Upper lobe of left lung (tissue), 6 donors: ENCODE measurements at regions not wholly inside any gene's neighbourhood (a gene's known extent, or its start where the extent isn't known, plus 50 kb on each side); places are given as distances from the start of the nearest gene placed in this dataset.
A peak's percentile ranks its signal among the peaks of the same experiment; 100 is the strongest.

Source experiments
- ATAC-seq, 2 donors: fragments of 200-7000 bp; cut with Tn5 transposase; one replicate each; pipeline ENCODE4 v1.9.1; 2022; ENCODE audit warnings: mild to moderate bottlenecking in 2 of 2, moderate library complexity in 2 of 2; ENCODE audit not compliant: low FRiP score in 2 of 2
- DNase-seq, 2 donors: peaks; one replicate each; pipeline ENCODE4 v3.0.0-alpha.2; 2019 to 2020
- H3K27ac ChIP-seq, 4 donors: fragments of 200-600 bp; sonication (generic); one replicate each; pipeline ENCODE4 v1.5.1; 2016 to 2019
- H3K27me3 ChIP-seq, 4 donors: fragments of 200-600 bp; sonication (generic); one replicate each; pipeline ENCODE4 v1.5.1; 2017 to 2019
- H3K36me3 ChIP-seq, 4 donors: fragments of 200-600 bp; sonication (generic); one replicate each; pipeline ENCODE4 v1.5.1; 2016 to 2019
- H3K4me1 ChIP-seq, 4 donors: fragments of 200-600 bp; sonication (generic); one replicate each; pipeline ENCODE4 v1.5.1; 2018 to 2019
- H3K4me3 ChIP-seq, 4 donors: fragments of 200-600 bp; sonication (generic); one replicate each; pipeline ENCODE4 v1.5.1; 2017 to 2019; ENCODE audit warnings: mild to moderate bottlenecking in 2 of 4, moderate library complexity in 1 of 4
- H3K9me3 ChIP-seq, 4 donors: fragments of 200-600 bp; sonication (generic); one replicate each; pipeline ENCODE4 v1.5.1; 2018 to 2019
- EP300 ChIP-seq, 4 donors: sonication (generic); formaldehyde crosslinking; IDR thresholded peaks; one replicate each; pipeline ENCODE4 v1.5.1; 2017; ENCODE audit warnings: antibody characterized with exemption in 4 of 4, control low read depth in 2 of 4
- POLR2A ChIP-seq, 4 donors: fragments of 450-650 bp; IDR thresholded peaks; one replicate each; pipeline ENCODE4 v1.5.1; 2016 to 2017; ENCODE audit warnings: antibody characterized with exemption in 4 of 4, mild to moderate bottlenecking in 2 of 4
- POLR2AphosphoS5 ChIP-seq, 2 donors: sonication (generic); formaldehyde crosslinking; IDR thresholded peaks; one replicate each; pipeline ENCODE4 v1.5.1; 2017; ENCODE audit warnings: antibody characterized with exemption in 2 of 2
- WGBS, 2 donors: methylation state at CpG; one replicate each; pipeline ENCODE4 v1.1.5; 2017 to 2018; 5-methylcytosine and 5-hydroxymethylcytosine counted together
- TF ChIP-seq, protein P1 (sequence below), 6 experiments: fragments of 450-650 bp in 4 of 6; fragments of 200-600 bp in 2 of 6; sonication (generic) in 2 of 6; IDR thresholded peaks; one replicate each; pipeline ENCODE4 v1.5.1; 2016 to 2019; ENCODE audit warnings: antibody characterized with exemption in 6 of 6
- donor health status: DM: no; HTN: no; CAD: no; lungs with moderate emphysema.
- donor health status: DM: no; HTN: yes; CAD: no; lungs with severe emphysema.

DNA sequence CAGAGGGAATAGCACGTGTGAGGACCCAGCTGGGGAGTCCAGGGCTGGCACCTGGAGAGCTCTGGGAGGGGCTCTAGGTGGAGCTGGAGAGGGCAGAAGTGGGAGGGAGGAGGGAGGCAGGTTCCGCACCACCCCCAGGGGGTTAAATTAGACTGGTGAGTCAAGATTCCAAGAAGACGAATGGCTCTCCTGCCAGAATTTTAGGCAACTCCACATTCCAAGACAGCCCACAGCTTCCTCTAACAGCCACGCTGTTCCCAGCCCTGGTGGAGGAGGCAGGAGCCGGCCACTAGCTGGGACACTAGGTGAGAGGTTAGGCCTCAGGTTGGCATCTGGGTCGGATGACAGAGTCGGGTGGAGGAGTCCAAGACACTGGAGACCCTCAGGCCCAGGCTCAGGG, 60.2 kb downstream of the TFAP2C start:
- ATAC-seq (peak; percentile 47 to 50), DNase-seq (no peak)

DNA sequence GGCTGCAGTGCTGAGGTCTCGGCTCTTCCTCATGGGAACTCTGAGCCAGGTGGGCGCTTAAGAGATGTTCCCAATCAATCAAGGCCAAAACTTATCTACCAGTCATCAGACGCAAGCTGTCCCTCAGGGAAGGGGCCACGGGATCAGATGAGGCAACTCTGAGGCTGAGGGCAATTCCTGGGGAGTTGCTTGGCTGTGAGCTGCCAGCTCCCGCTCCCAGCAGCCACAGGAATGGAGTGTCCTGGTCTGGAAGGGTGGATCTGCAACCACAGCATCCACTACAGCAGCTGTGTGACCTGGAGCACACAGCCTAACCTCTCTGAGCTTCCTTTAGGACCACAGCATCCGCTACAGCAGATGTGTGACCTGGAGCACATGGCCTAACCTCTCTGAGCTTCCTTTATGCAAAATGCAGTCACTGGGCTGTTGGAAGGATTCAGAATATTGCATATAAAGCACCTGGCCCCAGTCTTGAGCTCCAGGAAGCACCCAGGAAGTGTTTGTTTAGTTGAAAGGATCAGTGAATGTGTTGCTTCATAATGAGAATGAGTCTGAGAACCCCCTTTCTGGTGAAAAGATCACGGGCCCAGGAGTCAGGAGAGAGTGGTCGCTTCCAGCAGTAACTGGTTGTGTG, 60.9 kb downstream of the TFAP2C start:
- Histone ChIP-seq H3K27me3 (no peaks in the 10 kb centered on the region), H3K27ac (no peak overlapping the region), H3K36me3 (no peaks in the 10 kb centered on the region), H3K4me3 (no peak overlapping the region), H3K9me3 (no peaks in the 10 kb centered on the region), H3K4me1 (no peaks in the 10 kb centered on the region)
- 48 to 72% methylated on average over 5 to 6 of the region's 8 CpGs for WGBS, 2 donors
- peak in 1 of 2 donors; percentile 9 for ATAC-seq
- no peak for DNase-seq
- TF ChIP-seq POLR2A (IDR thresholded peaks at IDR 0.05) = no peak
- TF ChIP-seq, protein P1, sequence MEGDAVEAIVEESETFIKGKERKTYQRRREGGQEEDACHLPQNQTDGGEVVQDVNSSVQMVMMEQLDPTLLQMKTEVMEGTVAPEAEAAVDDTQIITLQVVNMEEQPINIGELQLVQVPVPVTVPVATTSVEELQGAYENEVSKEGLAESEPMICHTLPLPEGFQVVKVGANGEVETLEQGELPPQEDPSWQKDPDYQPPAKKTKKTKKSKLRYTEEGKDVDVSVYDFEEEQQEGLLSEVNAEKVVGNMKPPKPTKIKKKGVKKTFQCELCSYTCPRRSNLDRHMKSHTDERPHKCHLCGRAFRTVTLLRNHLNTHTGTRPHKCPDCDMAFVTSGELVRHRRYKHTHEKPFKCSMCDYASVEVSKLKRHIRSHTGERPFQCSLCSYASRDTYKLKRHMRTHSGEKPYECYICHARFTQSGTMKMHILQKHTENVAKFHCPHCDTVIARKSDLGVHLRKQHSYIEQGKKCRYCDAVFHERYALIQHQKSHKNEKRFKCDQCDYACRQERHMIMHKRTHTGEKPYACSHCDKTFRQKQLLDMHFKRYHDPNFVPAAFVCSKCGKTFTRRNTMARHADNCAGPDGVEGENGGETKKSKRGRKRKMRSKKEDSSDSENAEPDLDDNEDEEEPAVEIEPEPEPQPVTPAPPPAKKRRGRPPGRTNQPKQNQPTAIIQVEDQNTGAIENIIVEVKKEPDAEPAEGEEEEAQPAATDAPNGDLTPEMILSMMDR (IDR thresholded peaks at IDR 0.05) = no peak

More for the DNA sequence above, 60.2 kb downstream of the TFAP2C start:
- Histone ChIP-seq H3K9me3 (no peaks in the 10 kb centered on the region), H3K36me3 (no peaks in the 10 kb centered on the region), H3K4me3 (no peak overlapping the region), H3K27me3 (no peaks in the 10 kb centered on the region), H3K4me1 (no peaks in the 10 kb centered on the region), H3K27ac (no peak overlapping the region)
- TF ChIP-seq POLR2A (IDR thresholded peaks at IDR 0.05) = no peak
- TF ChIP-seq, protein P1 (IDR thresholded peaks at IDR 0.05) = no peak
- no peak for TF ChIP-seq POLR2AphosphoS5 (IDR thresholded peaks at IDR 0.05)
- no peak for TF ChIP-seq EP300 (IDR thresholded peaks at IDR 0.05)
- WGBS, 2 donors = 35 to 45% methylated on average over 6 to 7 of the region's 7 CpGs

DNA sequence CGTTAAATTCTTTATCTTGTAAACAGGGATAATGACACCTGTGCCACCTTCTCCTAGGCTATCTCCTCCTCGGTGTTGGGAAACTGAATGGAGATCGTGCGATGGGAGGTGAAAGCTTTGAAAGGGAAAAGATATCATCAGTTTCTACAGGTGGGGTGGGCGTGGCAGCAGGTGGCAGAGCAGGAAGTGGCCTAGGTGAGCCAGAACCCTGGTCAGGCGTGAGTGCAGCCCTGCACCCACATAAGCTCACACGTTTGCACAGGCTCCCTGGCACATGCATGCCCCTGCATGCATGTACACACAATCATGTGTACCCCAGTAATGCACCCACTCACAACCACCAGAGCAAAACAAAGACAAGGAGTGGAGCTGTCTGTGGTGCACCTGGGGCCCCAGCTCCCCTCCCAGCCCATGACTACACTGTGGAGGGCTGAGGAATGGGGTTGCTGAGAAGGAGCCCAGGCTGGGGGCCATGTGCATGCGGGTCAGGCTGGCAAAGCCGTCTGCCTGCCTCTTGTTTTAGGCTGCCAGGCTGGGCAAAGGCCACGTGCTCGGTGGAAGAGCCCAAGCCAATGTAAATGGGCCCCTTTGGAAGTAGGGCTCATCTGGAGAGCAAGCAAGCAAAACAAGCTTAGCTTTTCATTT, 61.5 kb downstream of the TFAP2C start:
- no peak overlapping the region for H3K27ac ChIP-seq
- no peak for ATAC-seq
- H3K4me3 ChIP-seq = no peak overlapping the region
- no peaks in the 10 kb centered on the region for H3K4me1 ChIP-seq
- 46 to 50% methylated on average over 7 to 11 of the region's 11 CpGs for WGBS, 2 donors
- no peaks in the 10 kb centered on the region for H3K27me3 ChIP-seq
- no peaks in the 10 kb centered on the region for H3K36me3 ChIP-seq
- no peaks in the 10 kb centered on the region for H3K9me3 ChIP-seq
- DNase-seq = no peak
- TF ChIP-seq, protein P1 (IDR thresholded peaks at IDR 0.05) = no peak
- TF ChIP-seq EP300 (IDR thresholded peaks at IDR 0.05) (no peak), POLR2AphosphoS5 (IDR thresholded peaks at IDR 0.05) (no peak)

DNA sequence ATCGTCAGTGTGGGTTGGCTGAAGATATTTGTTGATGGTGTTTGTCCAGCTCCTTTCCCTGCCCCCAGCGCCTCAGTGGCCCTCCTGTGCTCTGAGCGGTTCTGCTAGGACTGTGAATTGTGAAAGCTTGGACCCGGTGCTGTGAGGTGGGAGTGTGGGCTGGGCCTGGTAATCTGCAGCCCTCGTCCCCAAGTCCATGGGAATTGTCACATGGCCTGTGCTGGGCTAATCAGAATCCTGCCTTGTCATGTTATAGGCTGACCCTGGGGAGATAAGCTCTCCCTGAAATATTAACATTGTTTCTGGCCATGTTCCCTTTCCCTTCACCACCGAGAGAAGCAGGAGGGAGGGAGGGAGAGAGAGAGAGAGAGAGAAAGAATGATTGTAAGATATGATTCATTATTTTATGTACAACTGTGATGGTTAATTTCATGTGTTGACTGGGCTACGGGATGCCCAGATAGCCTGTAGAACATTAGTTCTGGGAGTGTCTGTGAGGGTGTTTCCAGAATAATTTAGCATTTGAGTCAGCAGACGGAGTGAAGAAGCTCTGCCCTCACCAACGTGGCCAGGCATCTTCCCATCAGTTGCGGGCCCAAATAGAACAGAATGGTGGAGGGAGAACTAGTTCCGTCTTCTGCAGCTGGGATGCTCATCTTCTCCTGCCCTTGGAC, 62.4 kb downstream of the TFAP2C start:
- Histone ChIP-seq H3K4me1 (no peaks in the 10 kb centered on the region), H3K27ac (no peak overlapping the region), H3K9me3 (no peaks in the 10 kb centered on the region), H3K27me3 (no peaks in the 10 kb centered on the region), H3K36me3 (no peaks in the 10 kb centered on the region), H3K4me3 (no peak overlapping the region)
- no peak for ATAC-seq
- no peak for TF ChIP-seq EP300 (IDR thresholded peaks at IDR 0.05)
- TF ChIP-seq, protein P1 (IDR thresholded peaks at IDR 0.05) = no peak
- no peak for TF ChIP-seq POLR2AphosphoS5 (IDR thresholded peaks at IDR 0.05)
- TF ChIP-seq POLR2A (IDR thresholded peaks at IDR 0.05) = no peak
- 60 to 72% methylated on average over 11 of the region's 11 CpGs for WGBS, 2 donors
- no peak for DNase-seq
